ENCODE measurements at regions not wholly inside any gene's neighbourhood (a gene's known extent, or its start where the extent isn't known, plus 50 kb on each side); places are given as distances from the start of the nearest gene placed in this dataset.

- TF ChIP-seq CTCF (IDR thresholded peaks at IDR 0.05; ENCODE audit: low read depth, low read length, missing input control) (no peak), ATF3 (IDR thresholded peaks at IDR 0.05) (no peak)
Observed at GRCh38 chr2:128564551-128564950, 245.9 kb upstream of the HS6ST1 start (continued).

- Histone ChIP-seq H3K4me3 (ENCODE audit: low read depth in 1 of 3, low read length in 3 of 3) (no peak overlapping the region), H3K36me3 (ENCODE audit: control insufficient read depth in 4 of 4, insufficient read depth in 3 of 4, low read depth in 1 of 4, low read length in 3 of 4) (no peaks in the 10 kb centered on the region), H3K9me3 (ENCODE audit: control insufficient read depth in 4 of 4, low read length in 3 of 4) (no peaks in the 10 kb centered on the region), H3K27ac (ENCODE audit: low read depth in 1 of 2, low read length in 2 of 2) (no peak overlapping the region), H3K9ac (ENCODE audit: low read depth in 1 of 2, low read length in 2 of 2) (no peak overlapping the region), H3K27me3 (ENCODE audit: control insufficient read depth in 4 of 4, insufficient read depth in 4 of 4, low read length in 3 of 4) (no peaks in the 10 kb centered on the region), H3K4me1 (ENCODE audit: control insufficient read depth in 4 of 4, insufficient read depth in 4 of 4, low read length in 3 of 4) (no peaks in the 10 kb centered on the region)
- WGBS, result 89% methylated on average over 4 of the region's 4 CpGs
- DNase-seq (ENCODE audit: low spot score), result no peak
- TF ChIP-seq MAX (IDR thresholded peaks at IDR 0.05) (no peak), HNF4A (conservative IDR thresholded peaks at IDR 0.05) (no peak), TAF1 (conservative IDR thresholded peaks at IDR 0.05) (no peak), NR2F2 (IDR thresholded peaks at IDR 0.05) (no peak), REST (IDR thresholded peaks at IDR 0.05) (no peak), ZBTB33 (IDR thresholded peaks at IDR 0.05) (no peak), FOXA1 (IDR thresholded peaks at IDR 0.05) (no peak)
Observed at GRCh38 chr2:128565441-128565840, 246.8 kb upstream of the HS6ST1 start.

GRCh38 chr2:128566671-128567070 lies 248.0 kb upstream of the HS6ST1 start:
- TF ChIP-seq FOXA2 (IDR thresholded peaks at IDR 0.05) (no peak), TAF1 (conservative IDR thresholded peaks at IDR 0.05) (no peak), HNF4A (conservative IDR thresholded peaks at IDR 0.05) (no peak), HNF4G (IDR thresholded peaks at IDR 0.05) (no peak), FOXA1 (IDR thresholded peaks at IDR 0.05) (no peak), SP1 (IDR thresholded peaks at IDR 0.05) (no peak), ATF3 (IDR thresholded peaks at IDR 0.05) (no peak), CTCF (IDR thresholded peaks at IDR 0.05; ENCODE audit: low read depth, low read length, missing input control) (no peak), RAD21 (IDR thresholded peaks at IDR 0.05) (no peak), GABPA (IDR thresholded peaks at IDR 0.05 in 1 of 2, conservative IDR thresholded peaks at IDR 0.05 in 1 of 2) (no peak), EGR1 (IDR thresholded peaks at IDR 0.05; ENCODE audit: low read depth in 2 of 2) (no peak), ZBTB33 (IDR thresholded peaks at IDR 0.05) (no peak)
- no peak for DNase-seq (ENCODE audit: low spot score)
- H3K4me3 ChIP-seq (ENCODE audit: low read depth in 1 of 3, low read length in 3 of 3), result no peak overlapping the region
- no peaks in the 10 kb centered on the region for H3K4me1 ChIP-seq (ENCODE audit: control insufficient read depth in 4 of 4, insufficient read depth in 4 of 4, low read length in 3 of 4)
- no peaks in the 10 kb centered on the region for H3K36me3 ChIP-seq (ENCODE audit: control insufficient read depth in 4 of 4, insufficient read depth in 3 of 4, low read depth in 1 of 4, low read length in 3 of 4)
- no peaks in the 10 kb centered on the region for H3K27me3 ChIP-seq (ENCODE audit: control insufficient read depth in 4 of 4, insufficient read depth in 4 of 4, low read length in 3 of 4)
- no peaks in the 10 kb centered on the region for H3K9me3 ChIP-seq (ENCODE audit: control insufficient read depth in 4 of 4, low read length in 3 of 4)
- no peak overlapping the region for H3K27ac ChIP-seq (ENCODE audit: low read depth in 1 of 2, low read length in 2 of 2)
- 91% methylated on average over 1 of the region's 1 CpG for WGBS
- H3K9ac ChIP-seq (ENCODE audit: low read depth in 1 of 2, low read length in 2 of 2), result no peak overlapping the region

All from liver (tissue), 8 donors.